K562 (cell line): ENCODE measurements at regions not wholly inside any gene's neighbourhood (a gene's known extent, or its start where the extent isn't known, plus 50 kb on each side); places are given as distances from the start of the nearest gene placed in this dataset.

Experiments used
- ATAC-seq: fragments of 200-7000 bp; cut with Tn5 transposase; 3 replicates; pipeline ENCODE4 v1.9.1; 2020; ENCODE audit warnings: moderate library complexity
- BruUV-seq: library from RNA; stranded (reverse); fragments of 400-500 nt; replicated peaks from 2 replicates; lab custom pipeline; 2021; lab: Mats Ljungman, UMichigan
- CTCF ChIA-PET: fragments of 300-600 bp; formaldehyde crosslinking; extraction: SDS; loops from one replicate; lab custom pipeline; 2021; ENCODE audit warnings: low intra/inter-chr PET ratio; lab: Yijun Ruan, JAX
- POLR2A ChIA-PET: fragments of 300-600, 350-650 bp; sonication (Branson Sonifier 250); formaldehyde crosslinking; extraction: SDS; loops from one replicate; lab custom pipeline; 2021; ENCODE audit warnings: antibody characterized with exemption, inconsistent platforms; lab: Yijun Ruan, JAX
- DNase-seq, 4 experiments: peaks; one replicate each; pipeline versions ENCODE4 v3.0.0 to v3.0.0-alpha.2; 2011 to 2018; ENCODE audit warnings: low spot score in 3 of 4, mixed read lengths in 3 of 4; ENCODE audit errors: extremely low read depth in 1 of 4
- FAIRE-seq: peaks from 2 replicates; lab custom pipeline; 2011; peaks lifted over from hg19 to GRCh38; lab: Jason Lieb, UNC
- H2AFZ ChIP-seq: 2 replicates; pipeline ENCODE4 v1.6.0; 2011; ENCODE audit warnings: low read depth, low read length, control low read depth, inconsistent platforms
- H3K27ac ChIP-seq: fragments of 200-600 bp; 3 replicates; pipeline ENCODE4 v1.8.0; 2011; ENCODE audit warnings: low read depth, mild to moderate bottlenecking, control low read depth, inconsistent platforms, low read length, moderate library complexity, mixed read lengths; ENCODE audit errors: extremely low read depth
- H3K27me3 ChIP-seq, 2 experiments: fragments of 300-600 bp in 1 of 2; 2 replicates in 1 of 2; 3 replicates in 1 of 2; pipeline versions ENCODE4 v1.6.0 to v1.8.0; 2011; ENCODE audit warnings: inconsistent platforms in 2 of 2, low read length in 2 of 2, mild to moderate bottlenecking in 1 of 2, mixed read lengths in 1 of 2, moderate library complexity in 1 of 2; ENCODE audit not compliant: control insufficient read depth in 2 of 2, insufficient read depth in 2 of 2
- H3K36me3 ChIP-seq: fragments of 300-600 bp; 3 replicates; pipeline ENCODE4 v1.8.0; 2011; ENCODE audit warnings: mild to moderate bottlenecking, low read length, inconsistent platforms; ENCODE audit not compliant: control insufficient read depth, insufficient read depth
- H3K4me1 ChIP-seq, 2 experiments: fragments of 200-600 bp in 1 of 2; replicated peaks in 1 of 2; 2 replicates in 1 of 2; 3 replicates in 1 of 2; pipeline versions ENCODE4 v1.5.1 to v1.8.0; 2011; ENCODE audit warnings: inconsistent platforms in 2 of 2, low read length in 2 of 2, mild to moderate bottlenecking in 1 of 2, mixed read lengths in 1 of 2, moderate library complexity in 1 of 2; ENCODE audit not compliant: control insufficient read depth in 2 of 2, insufficient read depth in 2 of 2
- H3K4me2 ChIP-seq: 2 replicates; pipeline ENCODE4 v1.6.1; 2011; ENCODE audit warnings: low read length, control low read depth, inconsistent platforms, mixed read lengths; ENCODE audit not compliant: insufficient read depth
- H3K4me3 ChIP-seq: fragments of 200-600 bp; sonication (generic), shearing (Covaris generic); 2 replicates; pipeline ENCODE4 v1.5.1; 2016; ENCODE audit warnings: control low read depth, inconsistent platforms
- H3K79me2 ChIP-seq: fragments of 200-600 bp; 3 replicates; pipeline ENCODE4 v1.8.0; 2011; ENCODE audit warnings: low read length, inconsistent platforms; ENCODE audit not compliant: control insufficient read depth, insufficient read depth
- H3K9ac ChIP-seq, 2 experiments: 2 replicates each; pipeline versions ENCODE4 v1.6.0 to v1.6.1; 2011; ENCODE audit warnings: low read depth in 2 of 2, low read length in 2 of 2, control low read depth in 1 of 2, inconsistent platforms in 1 of 2, mild to moderate bottlenecking in 1 of 2, mixed read lengths in 1 of 2; ENCODE audit not compliant: insufficient read depth in 1 of 2
- H3K9me1 ChIP-seq: one replicate; pipeline ENCODE4 v1.6.0; 2011; ENCODE audit warnings: inconsistent platforms, mild to moderate bottlenecking, low read length, moderate library complexity; ENCODE audit not compliant: control insufficient read depth, insufficient read depth
- H3K9me3 ChIP-seq: replicated peaks from 2 replicates; pipeline ENCODE4 v1.5.1; 2011; ENCODE audit warnings: low read depth, low read length, inconsistent platforms; ENCODE audit not compliant: control insufficient read depth, insufficient read depth
- H4K20me1 ChIP-seq: replicated peaks from 2 replicates; pipeline ENCODE4 v1.6.1; 2011; ENCODE audit warnings: low read length, inconsistent platforms, mixed read lengths; ENCODE audit not compliant: control insufficient read depth, insufficient read depth
- ETS2 ChIP-seq: IDR thresholded peaks from 2 replicates; pipeline ENCODE4 v1.6.1; 2016; ENCODE audit warnings: borderline replicate concordance, missing genetic modification characterization, mild to moderate bottlenecking, moderate library complexity, missing compliant biosample characterization; ENCODE audit not compliant: poor library complexity, severe bottlenecking
- FOS ChIP-seq: IDR thresholded peaks from 3 replicates; pipeline ENCODE4 v1.6.1; 2011; ENCODE audit not compliant: insufficient read length; ENCODE audit errors: extremely low read depth
- GABPB1 ChIP-seq: sonication (generic); formaldehyde crosslinking; IDR thresholded peaks from 2 replicates; pipeline ENCODE4 v1.8.0; 2022; ENCODE audit warnings: mild to moderate bottlenecking, missing genetic modification reagents
- GATAD2A ChIP-seq: fragments of 450-650 bp; IDR thresholded peaks from 2 replicates; pipeline ENCODE4 v1.6.1; 2017
- HDGF ChIP-seq: fragments of 450-650 bp; IDR thresholded peaks from 2 replicates; pipeline ENCODE4 v1.6.1; 2016
- HLTF ChIP-seq: fragments of 450-650 bp; IDR thresholded peaks from 2 replicates; pipeline ENCODE4 v1.6.1; 2016
- MEIS2 ChIP-seq: fragments of 450-650 bp; IDR thresholded peaks from 2 replicates; pipeline ENCODE4 v1.6.1; 2014; ENCODE audit warnings: mild to moderate bottlenecking; ENCODE audit not compliant: partially characterized antibody
- POLR2AphosphoS5 ChIP-seq: IDR thresholded peaks from 2 replicates; pipeline ENCODE4 v1.6.1; 2011; ENCODE audit warnings: mild to moderate bottlenecking, low read depth, low read length, moderate library complexity; ENCODE audit not compliant: control insufficient read depth, insufficient read depth
- SAP30 ChIP-seq: fragments of 200-600 bp; sonication (generic); IDR thresholded peaks from 2 replicates; pipeline ENCODE4 v1.6.1; 2012; ENCODE audit warnings: borderline replicate concordance, low read depth, mild to moderate bottlenecking, moderate library complexity, low read length, control low read depth, inconsistent platforms; ENCODE audit not compliant: insufficient read depth, poor library complexity, severe bottlenecking
- SMAD1 ChIP-seq: fragments of 150-350 bp; IDR thresholded peaks from 2 replicates; pipeline ENCODE4 v1.6.1; 2014; ENCODE audit warnings: low read length, low read depth; ENCODE audit not compliant: partially characterized antibody
- U2AF1 ChIP-seq: fragments of 200-400 bp; formaldehyde crosslinking; optimal IDR thresholded peaks from 2 replicates; pipeline ENCODE3; 2017; ENCODE audit warnings: mild to moderate bottlenecking, low read depth, low read length, moderate library complexity
- ZNF197 ChIP-seq: fragments of 200-800 bp; sonication (Bioruptor generic); IDR thresholded peaks from 2 replicates; pipeline ENCODE4 v1.6.1; 2016; ENCODE audit warnings: low read depth, missing genetic modification characterization, missing compliant biosample characterization
- ZNF282 ChIP-seq: sonication (generic); formaldehyde crosslinking; IDR thresholded peaks from 2 replicates; pipeline ENCODE4 v1.8.1; 2023; ENCODE audit warnings: missing genetic modification reagents
- WGBS: fragments of 100-300 bp; shearing (Covaris generic); methylation state at CpG from one replicate; pipeline ENCODE4 v1.1.6; 2016; ENCODE audit warnings: low coverage, mixed read lengths; ENCODE audit not compliant: insufficient coverage; ENCODE audit errors: missing lambda C conversion rate; 5-methylcytosine and 5-hydroxymethylcytosine counted together
- in situ Hi-C: fragments of 300-500 bp; cut with MboI; formaldehyde crosslinking; loops from 4 replicates; pipeline ENCODE4 v1.15.0; 2018; ENCODE audit warnings: inconsistent platforms, mixed read lengths
- intact Hi-C: fragments of 100-400 bp; cut with micrococcal nuclease; formaldehyde crosslinking; loops from 2 replicates; pipeline ENCODE4 v1.14.2; 2022
- TF ChIP-seq, protein P1 (sequence below): fragments of 450-650 bp; IDR thresholded peaks from 2 replicates; pipeline ENCODE4 v1.6.1; 2017; ENCODE audit warnings: antibody characterized with exemption, mild to moderate bottlenecking
- TF ChIP-seq, protein P2 (sequence below): fragments of 250-450 bp; sonication (Bioruptor Pico); IDR thresholded peaks from 2 replicates; pipeline ENCODE4 v1.8.0; 2021; ENCODE audit warnings: mild to moderate bottlenecking, moderate library complexity
- TF ChIP-seq, protein P3 (sequence below): fragments of 450-650 bp; IDR thresholded peaks from 2 replicates; pipeline ENCODE4 v1.6.1; 2016

DNA sequence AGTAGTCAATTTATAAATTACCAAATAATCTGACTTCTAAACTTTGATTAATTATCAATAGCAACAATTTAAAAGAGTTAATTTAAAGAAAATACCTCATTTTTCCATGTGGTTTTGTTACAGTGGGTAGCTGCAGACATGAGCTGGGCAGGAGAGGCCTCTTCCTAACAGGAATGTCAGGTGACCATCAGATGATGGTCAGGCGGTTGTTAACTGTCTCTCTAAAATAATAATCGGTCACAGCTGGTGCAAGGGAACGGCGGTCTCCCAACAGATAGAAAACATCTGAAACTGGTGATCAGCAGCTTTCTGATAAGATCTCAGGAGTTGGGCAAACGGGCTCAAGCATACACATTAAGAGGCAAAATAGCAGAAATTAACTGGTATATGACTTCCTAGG, 342.7 kb upstream of the CYLC2 start:
- no TSS peak for BruUV-seq
- no peak overlapping the region for H3K9ac ChIP-seq
- H3K27me3 ChIP-seq = no peaks in the 10 kb centered on the region
- H3K4me1 ChIP-seq = no peaks in the 10 kb centered on the region
- H3K4me2 ChIP-seq = no peak overlapping the region
- H3K27ac ChIP-seq = no peak overlapping the region
- DNase-seq = no peak
- no peak for ATAC-seq
- CTCF ChIA-PET = no interaction called here
- intact Hi-C loops (no loop called here), in situ Hi-C loops (no loop called here)
- H3K9me1 ChIP-seq = no peaks in the 10 kb centered on the region
- H3K36me3 ChIP-seq = no peaks in the 10 kb centered on the region
- POLR2A ChIA-PET = interaction anchor here (0.7 kb wide), 1 partner anchor 378 kb away, joined by 3 read pairs; no protein-coding TSS in a partner anchor
- 2% methylated on average over 5 of the region's 5 CpGs for WGBS
- no peaks in the 10 kb centered on the region for H4K20me1 ChIP-seq
- H3K4me3 ChIP-seq = no peak overlapping the region
- H3K9me3 ChIP-seq = no peaks in the 10 kb centered on the region; the same call in 1 of the 2 replicates
- TF ChIP-seq, protein P1, sequence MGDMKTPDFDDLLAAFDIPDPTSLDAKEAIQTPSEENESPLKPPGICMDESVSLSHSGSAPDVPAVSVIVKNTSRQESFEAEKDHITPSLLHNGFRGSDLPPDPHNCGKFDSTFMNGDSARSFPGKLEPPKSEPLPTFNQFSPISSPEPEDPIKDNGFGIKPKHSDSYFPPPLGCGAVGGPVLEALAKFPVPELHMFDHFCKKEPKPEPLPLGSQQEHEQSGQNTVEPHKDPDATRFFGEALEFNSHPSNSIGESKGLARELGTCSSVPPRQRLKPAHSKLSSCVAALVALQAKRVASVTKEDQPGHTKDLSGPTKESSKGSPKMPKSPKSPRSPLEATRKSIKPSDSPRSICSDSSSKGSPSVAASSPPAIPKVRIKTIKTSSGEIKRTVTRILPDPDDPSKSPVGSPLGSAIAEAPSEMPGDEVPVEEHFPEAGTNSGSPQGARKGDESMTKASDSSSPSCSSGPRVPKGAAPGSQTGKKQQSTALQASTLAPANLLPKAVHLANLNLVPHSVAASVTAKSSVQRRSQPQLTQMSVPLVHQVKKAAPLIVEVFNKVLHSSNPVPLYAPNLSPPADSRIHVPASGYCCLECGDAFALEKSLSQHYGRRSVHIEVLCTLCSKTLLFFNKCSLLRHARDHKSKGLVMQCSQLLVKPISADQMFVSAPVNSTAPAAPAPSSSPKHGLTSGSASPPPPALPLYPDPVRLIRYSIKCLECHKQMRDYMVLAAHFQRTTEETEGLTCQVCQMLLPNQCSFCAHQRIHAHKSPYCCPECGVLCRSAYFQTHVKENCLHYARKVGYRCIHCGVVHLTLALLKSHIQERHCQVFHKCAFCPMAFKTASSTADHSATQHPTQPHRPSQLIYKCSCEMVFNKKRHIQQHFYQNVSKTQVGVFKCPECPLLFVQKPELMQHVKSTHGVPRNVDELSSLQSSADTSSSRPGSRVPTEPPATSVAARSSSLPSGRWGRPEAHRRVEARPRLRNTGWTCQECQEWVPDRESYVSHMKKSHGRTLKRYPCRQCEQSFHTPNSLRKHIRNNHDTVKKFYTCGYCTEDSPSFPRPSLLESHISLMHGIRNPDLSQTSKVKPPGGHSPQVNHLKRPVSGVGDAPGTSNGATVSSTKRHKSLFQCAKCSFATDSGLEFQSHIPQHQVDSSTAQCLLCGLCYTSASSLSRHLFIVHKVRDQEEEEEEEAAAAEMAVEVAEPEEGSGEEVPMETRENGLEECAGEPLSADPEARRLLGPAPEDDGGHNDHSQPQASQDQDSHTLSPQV = no peak
- TF ChIP-seq, protein P2, sequence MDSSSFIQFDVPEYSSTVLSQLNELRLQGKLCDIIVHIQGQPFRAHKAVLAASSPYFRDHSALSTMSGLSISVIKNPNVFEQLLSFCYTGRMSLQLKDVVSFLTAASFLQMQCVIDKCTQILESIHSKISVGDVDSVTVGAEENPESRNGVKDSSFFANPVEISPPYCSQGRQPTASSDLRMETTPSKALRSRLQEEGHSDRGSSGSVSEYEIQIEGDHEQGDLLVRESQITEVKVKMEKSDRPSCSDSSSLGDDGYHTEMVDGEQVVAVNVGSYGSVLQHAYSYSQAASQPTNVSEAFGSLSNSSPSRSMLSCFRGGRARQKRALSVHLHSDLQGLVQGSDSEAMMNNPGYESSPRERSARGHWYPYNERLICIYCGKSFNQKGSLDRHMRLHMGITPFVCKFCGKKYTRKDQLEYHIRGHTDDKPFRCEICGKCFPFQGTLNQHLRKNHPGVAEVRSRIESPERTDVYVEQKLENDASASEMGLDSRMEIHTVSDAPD = no peak
- TF ChIP-seq POLR2AphosphoS5 (no peak), U2AF1 (no peak), GATAD2A (no peak), SAP30 (no peak), GABPB1 (CRISPR knock-in tag) (no peak), FOS (no peak), SMAD1 (no peak), MEIS2 (no peak), HDGF (no peak), ETS2 (no peak), HLTF (no peak), ZNF282 (CRISPR knock-in tag) (no peak), ZNF197 (CRISPR knock-in tag) (no peak)
- TF ChIP-seq, protein P3, sequence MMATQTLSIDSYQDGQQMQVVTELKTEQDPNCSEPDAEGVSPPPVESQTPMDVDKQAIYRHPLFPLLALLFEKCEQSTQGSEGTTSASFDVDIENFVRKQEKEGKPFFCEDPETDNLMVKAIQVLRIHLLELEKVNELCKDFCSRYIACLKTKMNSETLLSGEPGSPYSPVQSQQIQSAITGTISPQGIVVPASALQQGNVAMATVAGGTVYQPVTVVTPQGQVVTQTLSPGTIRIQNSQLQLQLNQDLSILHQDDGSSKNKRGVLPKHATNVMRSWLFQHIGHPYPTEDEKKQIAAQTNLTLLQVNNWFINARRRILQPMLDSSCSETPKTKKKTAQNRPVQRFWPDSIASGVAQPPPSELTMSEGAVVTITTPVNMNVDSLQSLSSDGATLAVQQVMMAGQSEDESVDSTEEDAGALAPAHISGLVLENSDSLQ = no peak
- TF ChIP-seq, all 486 proteins: peak for 0
- no peak overlapping the region for H2AFZ ChIP-seq
- H3K79me2 ChIP-seq = no peaks in the 10 kb centered on the region
- no peak for FAIRE-seq
